ENCODE measurements at regions not wholly inside any gene's neighbourhood (a gene's known extent, or its start where the extent isn't known, plus 50 kb on each side); places are given as distances from the start of the nearest gene placed in this dataset.

GRCh38 chr2:118668431-118669424, 178.7 kb downstream of the EN1 start:
- in situ Hi-C loops (cut with MboI; ENCODE audit: low sequenced_read_pairs): no loop called here

- in situ Hi-C loops (cut with MboI; ENCODE audit: low sequenced_read_pairs): no loop called here
Observed at GRCh38 chr2:118667964-118668363, 179.5 kb downstream of the EN1 start.

GRCh38 chr2:118667348-118667747, 180.1 kb downstream of the EN1 start:
- in situ Hi-C loops (cut with MboI; ENCODE audit: low sequenced_read_pairs): no loop called here

- in situ Hi-C loops (cut with MboI; ENCODE audit: low sequenced_read_pairs): no loop called here
Observed at GRCh38 chr2:118665784-118666529, 181.5 kb downstream of the EN1 start.

- in situ Hi-C loops (cut with MboI; ENCODE audit: low sequenced_read_pairs): no loop called here
Observed at GRCh38 chr2:118661179-118661578, 186.3 kb downstream of the EN1 start.

- in situ Hi-C loops (cut with MboI; ENCODE audit: low sequenced_read_pairs): no loop called here
Observed at GRCh38 chr2:118658596-118659198, 188.8 kb downstream of the EN1 start.

- in situ Hi-C loops (cut with MboI; ENCODE audit: low sequenced_read_pairs): no loop called here
Observed at GRCh38 chr2:118657466-118657865, 190.0 kb downstream of the EN1 start.

- in situ Hi-C loops (cut with MboI; ENCODE audit: low sequenced_read_pairs): no loop called here
Observed at GRCh38 chr2:118654945-118655344, 192.5 kb downstream of the EN1 start.

GRCh38 chr2:118650327-118650726, 197.1 kb downstream of the EN1 start:
- in situ Hi-C loops (cut with MboI; ENCODE audit: low sequenced_read_pairs): no loop called here

- in situ Hi-C loops (cut with MboI; ENCODE audit: low sequenced_read_pairs): no loop called here
Observed at GRCh38 chr2:118645876-118646275, 201.6 kb downstream of the EN1 start.

- in situ Hi-C loops (cut with MboI; ENCODE audit: low sequenced_read_pairs): no loop called here
Observed at GRCh38 chr2:118644190-118644589, 203.3 kb downstream of the EN1 start.

GRCh38 chr2:118643294-118643693, 204.2 kb downstream of the EN1 start:
- in situ Hi-C loops (cut with MboI; ENCODE audit: low sequenced_read_pairs): no loop called here

- in situ Hi-C loops (cut with MboI; ENCODE audit: low sequenced_read_pairs): no loop called here
Observed at GRCh38 chr2:118642501-118642900, 204.9 kb downstream of the EN1 start.

- in situ Hi-C loops (cut with MboI; ENCODE audit: low sequenced_read_pairs): no loop called here
Observed at GRCh38 chr2:118641711-118642110, 205.7 kb downstream of the EN1 start.

GRCh38 chr2:118639371-118639770, 208.1 kb downstream of the EN1 start:
- in situ Hi-C loops (cut with MboI; ENCODE audit: low sequenced_read_pairs): no loop called here

GRCh38 chr2:118638453-118638852, 209.0 kb downstream of the EN1 start:
- in situ Hi-C loops (cut with MboI; ENCODE audit: low sequenced_read_pairs): no loop called here

- in situ Hi-C loops (cut with MboI; ENCODE audit: low sequenced_read_pairs): no loop called here
Observed at GRCh38 chr2:118635891-118636290, 211.6 kb downstream of the EN1 start.

- in situ Hi-C loops (cut with MboI; ENCODE audit: low sequenced_read_pairs): no loop called here
Observed at GRCh38 chr2:118634876-118635275, 212.6 kb downstream of the EN1 start.

- in situ Hi-C loops (cut with MboI; ENCODE audit: low sequenced_read_pairs): no loop called here
Observed at GRCh38 chr2:118633371-118634018, 214.0 kb downstream of the EN1 start.

- in situ Hi-C loops (cut with MboI; ENCODE audit: low sequenced_read_pairs): no loop called here
Observed at GRCh38 chr2:118632921-118633320, 214.5 kb downstream of the EN1 start.

- in situ Hi-C loops (cut with MboI; ENCODE audit: low sequenced_read_pairs): no loop called here
Observed at GRCh38 chr2:118627156-118627555, 220.3 kb downstream of the EN1 start.

All from HL-60/S4 (cell line).